Frontal cortex (tissue), 3 donors: ENCODE measurements at regions not wholly inside any gene's neighbourhood (a gene's known extent, or its start where the extent isn't known, plus 50 kb on each side); places are given as distances from the start of the nearest gene placed in this dataset.

Experiments used
- DNase-seq, 2 donors: peaks; one replicate each; pipeline ENCODE4 v3.0.0; 2012; ENCODE audit warnings: low spot score in 2 of 2
- FAIRE-seq: peaks from 2 replicates; lab custom pipeline; 2012; peaks lifted over from hg19 to GRCh38; lab: Jason Lieb, UNC
- donor health status: control.
- donor health status: control.
- donor health status: control.

DNA sequence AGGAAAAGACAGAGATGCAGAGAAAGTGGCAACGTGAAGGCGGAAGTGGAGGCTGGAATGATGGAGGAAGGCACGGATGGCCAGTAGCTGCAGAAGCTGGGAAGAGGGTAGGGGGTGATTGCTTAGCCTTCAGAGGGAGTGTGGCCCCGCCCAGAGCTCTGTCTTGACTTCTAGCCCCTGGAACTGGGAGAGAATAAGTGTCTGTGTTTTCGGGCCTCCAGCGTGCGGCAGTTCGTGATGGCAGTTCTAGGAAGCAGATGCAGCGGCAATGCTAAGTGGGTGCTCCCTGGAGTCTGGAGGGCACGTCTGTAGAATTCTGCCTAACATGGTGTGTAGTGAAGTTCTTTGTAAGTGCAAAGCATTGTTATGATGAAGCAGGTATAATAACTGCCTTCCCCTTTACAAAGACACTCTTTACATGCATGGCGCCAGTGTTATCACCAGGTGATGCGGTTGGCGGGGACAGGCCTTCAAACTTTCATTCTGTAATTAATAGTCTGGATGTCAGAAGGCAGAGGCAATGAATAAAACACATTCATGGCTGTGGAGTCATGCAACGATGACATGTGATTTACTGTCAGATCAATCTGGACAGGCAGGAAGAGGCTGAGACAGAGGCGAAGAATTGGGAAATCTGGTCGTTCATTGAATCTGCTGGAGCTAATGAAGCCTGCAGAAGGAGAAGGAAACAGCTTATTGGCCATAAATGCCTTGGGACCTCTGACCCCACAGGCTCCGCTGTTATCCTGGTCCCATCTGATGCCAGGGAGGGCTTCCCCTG lies 228.6 kb downstream of the GLRX3 start:
- FAIRE-seq: no peak
- DNase-seq: no peak

DNA sequence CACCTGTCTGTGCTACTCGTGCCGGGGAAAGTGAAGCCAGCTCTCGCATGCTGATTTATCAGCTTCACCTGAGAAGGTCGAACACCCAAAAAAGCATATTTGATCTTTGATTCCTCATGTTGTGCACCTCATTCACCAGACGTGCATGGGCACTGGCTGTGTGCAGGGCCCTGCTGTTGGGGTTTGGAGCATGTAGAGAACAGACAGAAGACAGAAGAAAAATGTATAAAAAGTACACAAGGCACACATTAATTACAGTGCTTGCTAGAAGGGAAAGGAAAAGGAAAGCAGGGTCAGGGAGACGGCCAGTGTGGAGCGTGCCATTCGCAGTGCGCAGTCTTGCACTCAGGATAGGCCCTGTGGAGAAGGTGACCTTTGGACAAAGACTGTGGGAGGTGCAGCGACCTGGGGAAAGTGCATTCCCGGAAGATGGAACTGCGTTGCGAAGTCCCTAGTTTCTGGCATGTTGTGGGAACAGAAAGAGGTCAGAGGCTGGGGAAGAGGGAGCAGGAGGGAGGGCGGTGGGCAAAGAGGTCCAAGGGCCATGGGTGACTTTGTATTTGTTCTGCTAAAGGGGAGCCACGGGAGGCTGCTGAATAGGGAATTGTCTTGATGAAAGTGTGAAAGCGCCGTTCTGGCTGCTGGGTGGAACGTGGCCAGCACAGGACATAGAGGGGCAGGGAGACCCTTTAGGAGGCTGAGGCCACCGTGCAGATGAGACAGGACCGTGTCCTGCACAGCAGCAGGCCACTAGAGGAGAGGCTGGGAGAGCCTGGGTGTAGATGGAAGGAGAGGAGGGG lies 232.8 kb downstream of the GLRX3 start:
- DNase-seq (no peak), FAIRE-seq (no peak)

DNA sequence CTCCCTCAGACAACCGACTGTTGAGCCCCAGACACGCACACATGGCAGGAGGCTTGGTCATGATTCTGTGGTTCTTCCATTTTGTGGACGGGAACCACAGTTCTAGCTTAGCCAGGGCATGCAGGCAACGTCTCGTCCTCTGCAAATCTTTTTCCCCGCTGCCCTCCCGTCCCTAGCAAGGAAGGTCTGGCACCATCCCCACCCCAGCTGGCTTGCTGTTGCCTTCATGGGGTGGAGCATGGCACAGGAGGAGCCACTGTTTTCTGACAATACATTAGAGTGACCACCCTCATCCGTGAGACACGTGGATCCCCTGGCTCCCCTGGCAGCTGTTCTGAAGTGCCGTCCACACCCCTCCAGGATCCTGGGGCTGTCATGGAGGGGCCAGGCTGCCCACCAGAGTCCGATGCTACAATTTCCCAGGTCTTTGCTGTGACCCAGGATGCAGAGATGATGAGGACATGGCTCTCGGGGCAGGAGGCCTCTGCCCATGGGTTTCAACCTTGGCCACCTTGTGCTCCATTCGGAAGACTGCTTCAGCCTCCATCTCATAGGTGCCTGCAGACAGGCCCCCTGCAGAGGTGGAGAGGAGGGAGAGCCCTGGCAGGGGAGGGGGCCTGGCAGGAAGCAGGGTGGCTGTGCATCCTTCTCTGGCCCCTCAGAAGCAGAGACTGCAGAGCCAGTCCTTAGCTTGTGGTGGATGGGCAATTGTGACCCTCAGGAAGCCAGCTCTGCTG lies 233.6 kb downstream of the GLRX3 start:
- FAIRE-seq (no peak), DNase-seq (no peak)

DNA sequence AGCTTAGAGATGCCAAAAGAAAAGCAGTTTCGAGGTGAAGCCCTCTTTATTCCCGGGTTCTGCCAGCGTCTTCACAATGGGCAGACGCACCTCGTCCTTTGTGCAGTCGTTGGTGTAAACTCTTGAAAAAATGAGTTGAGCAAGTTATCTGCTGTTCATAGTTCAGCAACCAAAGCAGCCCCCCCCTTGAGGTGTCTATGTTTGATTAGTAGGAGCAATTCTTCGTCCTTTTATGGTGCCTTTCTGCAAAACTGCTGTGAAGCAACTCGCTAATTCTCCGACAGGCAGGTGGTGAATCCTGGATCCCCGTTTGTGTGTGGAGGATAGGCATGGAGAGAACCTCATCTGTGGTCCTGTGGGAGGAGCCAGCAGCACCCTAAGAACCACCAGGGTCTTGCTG lies 234.5 kb downstream of the GLRX3 start:
- FAIRE-seq: no peak

DNA sequence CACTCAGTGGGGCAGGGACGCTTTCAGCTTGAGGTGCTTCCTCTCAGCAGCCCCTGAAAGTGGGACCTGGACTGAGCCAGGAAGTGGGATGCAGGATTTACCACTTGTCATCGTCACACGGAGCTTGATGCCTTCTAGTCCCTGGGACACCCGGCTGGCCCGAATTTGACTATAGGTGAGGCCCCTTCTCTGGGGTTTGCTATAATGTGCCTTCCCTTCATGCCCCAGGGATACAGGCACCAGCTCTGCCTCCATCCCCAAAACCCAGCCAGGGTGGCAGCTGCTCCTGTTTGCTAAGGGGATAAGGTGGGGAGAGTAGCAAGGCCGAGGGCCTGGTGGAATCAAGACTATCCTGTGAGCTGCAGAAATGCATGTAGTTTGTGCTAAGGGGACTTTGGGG lies 235.0 kb downstream of the GLRX3 start:
- no peak for DNase-seq
- FAIRE-seq: no peak

More for the DNA sequence above, 234.5 kb downstream of the GLRX3 start:
- no peak for DNase-seq

DNA sequence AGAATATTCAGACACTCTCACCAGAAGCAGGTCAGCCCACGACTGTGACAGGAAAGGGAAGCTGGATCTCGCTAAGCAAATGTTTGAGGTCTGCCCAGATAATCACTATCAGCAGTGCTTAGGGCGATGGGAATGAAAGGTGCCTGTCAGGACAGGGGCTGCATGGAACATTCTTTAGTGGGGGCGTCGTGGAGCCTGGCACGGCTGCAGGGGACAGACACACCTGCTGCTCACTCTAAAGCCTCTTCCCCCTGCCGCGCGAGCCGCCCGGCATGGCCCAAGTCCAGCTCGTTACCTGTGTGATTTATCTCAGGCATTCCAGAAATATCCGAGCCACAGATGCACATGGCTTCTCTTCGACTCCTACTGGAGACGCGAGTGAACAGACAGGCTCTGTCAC lies 235.5 kb downstream of the GLRX3 start:
- FAIRE-seq: no peak

DNA sequence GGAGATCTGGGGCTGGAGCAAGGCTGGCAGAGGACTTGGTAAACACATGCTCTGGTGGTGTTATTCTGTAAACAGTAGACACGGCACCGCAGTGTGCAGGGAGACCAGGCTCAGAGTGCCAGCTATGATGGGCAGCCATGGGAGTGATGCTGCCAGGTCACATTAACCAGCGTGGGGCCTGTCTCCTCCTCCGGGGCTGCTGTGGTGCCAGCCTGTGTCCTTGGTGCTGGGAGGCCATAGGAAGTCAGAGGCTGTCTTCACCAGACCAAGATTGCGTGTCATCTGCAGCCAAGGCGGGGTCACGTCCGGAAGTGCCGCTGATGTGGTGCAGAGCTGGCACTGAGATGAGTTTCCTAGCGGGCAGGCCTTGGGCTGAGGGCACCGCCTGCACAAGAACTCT lies 236.0 kb downstream of the GLRX3 start:
- no peak for FAIRE-seq
- DNase-seq: no peak

More for the DNA sequence above, 235.5 kb downstream of the GLRX3 start:
- no peak for DNase-seq

DNA sequence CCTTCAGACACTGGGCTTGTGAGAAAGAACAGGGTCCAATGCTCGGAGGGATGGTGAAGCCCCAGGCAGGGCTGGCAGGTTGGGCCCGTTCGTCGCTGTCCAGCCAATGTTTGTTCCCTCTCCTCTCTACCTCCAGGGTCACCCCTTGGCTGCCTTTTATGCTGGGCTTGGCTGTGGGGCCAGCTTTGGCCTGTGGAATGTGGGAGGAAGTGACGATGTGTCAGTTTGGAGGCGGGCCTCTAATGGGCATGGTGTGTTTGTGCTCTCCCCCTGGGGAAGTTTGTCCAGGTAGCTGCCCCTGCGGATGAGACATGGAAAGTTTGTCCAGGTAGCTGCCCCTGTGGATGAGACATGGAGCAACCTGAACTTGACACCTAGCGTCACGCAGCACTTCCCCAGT lies 236.7 kb downstream of the GLRX3 start:
- FAIRE-seq (no peak), DNase-seq (no peak)

DNA sequence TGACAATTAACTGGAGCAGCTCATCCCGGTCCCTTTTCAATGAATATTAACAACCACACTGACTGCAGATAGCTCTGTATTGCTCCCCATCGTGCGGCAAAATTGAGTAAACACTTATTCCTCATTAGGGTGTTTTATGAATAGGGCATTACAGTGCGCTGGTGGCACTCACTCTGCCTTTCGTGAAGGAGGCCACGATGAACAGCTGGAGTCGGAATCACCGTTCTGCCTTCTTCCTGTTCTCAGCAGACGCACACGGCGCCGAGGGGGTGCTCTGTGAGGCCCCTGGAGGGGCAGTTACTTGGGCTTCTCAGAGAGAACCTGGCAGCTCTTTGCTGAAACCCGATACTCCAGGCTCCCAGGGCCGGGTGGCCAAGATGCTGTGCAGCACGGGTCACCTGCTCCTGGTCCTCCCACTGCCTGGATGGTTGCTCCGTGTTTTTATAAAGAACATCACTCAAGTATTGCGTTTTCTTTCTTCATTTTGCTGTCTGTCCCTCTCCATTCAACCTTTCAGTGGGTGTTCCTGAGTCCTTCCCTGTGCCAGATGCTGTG lies 241.9 kb downstream of the GLRX3 start:
- DNase-seq (no peak), FAIRE-seq (no peak)

DNA sequence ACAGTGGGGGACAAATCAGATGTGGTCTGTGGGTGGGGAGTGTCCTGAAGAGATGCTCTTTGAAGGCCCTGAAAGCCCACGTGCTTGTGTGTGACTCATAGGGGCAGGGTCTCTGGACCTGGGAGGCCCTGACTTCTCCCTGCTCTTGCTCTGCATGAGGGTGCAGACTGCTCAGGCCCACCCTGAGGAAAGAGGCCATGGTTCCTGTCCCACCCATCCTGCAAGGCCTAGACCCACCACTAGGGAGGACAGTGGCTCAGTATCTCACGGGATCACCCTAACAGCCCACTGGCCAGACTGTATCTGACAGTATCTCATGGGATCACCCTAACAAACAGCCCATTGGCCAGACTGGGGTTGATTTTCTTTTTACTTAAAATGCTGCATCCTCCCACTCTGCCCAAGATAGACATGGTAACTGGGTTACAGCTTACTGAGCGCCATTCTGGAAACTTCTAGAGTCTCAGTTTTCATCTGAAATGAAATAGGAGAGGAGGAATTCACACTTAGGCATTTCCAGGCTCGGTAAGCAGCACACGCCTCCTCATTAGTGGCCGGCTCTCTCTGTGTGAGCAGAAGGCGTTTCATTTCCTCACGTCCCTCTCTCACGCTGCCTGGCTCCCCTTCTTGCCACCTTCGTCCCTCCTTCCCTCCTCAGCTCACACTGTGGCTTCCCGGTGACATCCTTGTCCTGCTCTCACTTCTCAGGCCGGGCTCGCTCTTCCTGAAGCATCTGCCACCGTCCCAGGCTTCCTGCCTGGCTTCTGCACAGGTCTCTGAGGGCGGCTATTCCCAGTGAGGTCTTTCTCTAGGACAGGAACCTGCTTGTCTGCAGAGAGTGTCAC lies 242.6 kb downstream of the GLRX3 start:
- no peak for FAIRE-seq
- DNase-seq: no peak

DNA sequence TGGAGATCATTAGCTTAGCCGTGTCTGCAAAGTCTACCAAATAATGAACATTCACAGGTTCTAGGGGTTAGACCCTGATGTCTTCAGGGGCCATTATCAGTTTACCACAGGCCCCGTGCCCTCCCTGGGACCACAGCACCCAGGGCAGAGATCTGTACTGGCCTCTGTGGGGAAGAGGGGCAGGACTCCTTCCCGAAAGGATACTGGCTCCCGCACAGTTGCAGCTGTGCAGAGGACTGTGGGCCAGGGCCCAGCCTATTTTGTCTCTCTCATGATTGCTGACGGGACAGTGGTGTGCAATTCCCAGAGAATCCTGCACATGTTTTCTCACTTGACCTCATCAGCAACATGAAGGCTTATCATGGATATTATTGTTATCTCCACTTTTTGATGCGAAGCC lies 243.9 kb downstream of the GLRX3 start:
- no peak for DNase-seq
- FAIRE-seq: no peak

DNA sequence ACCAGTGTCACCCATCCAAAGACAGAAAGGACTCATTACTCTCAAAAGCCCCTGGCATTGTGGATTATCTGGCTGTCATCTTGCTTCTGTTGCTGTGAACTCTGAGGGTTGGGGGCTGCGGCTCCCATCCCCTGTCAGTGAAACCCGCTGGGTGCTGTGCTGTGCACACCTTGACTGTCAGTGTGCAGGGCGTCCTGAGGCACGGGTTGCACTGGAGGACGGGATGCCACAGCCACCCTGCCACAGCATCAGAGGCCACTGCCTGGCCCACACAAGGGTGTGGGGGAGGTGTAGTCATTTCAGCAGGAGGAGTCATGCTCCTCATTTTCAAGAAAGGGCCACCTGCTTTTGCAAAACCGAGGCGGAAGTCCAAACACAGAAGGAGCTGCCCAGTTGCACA lies 245.8 kb downstream of the GLRX3 start:
- FAIRE-seq: no peak
- no peak for DNase-seq

DNA sequence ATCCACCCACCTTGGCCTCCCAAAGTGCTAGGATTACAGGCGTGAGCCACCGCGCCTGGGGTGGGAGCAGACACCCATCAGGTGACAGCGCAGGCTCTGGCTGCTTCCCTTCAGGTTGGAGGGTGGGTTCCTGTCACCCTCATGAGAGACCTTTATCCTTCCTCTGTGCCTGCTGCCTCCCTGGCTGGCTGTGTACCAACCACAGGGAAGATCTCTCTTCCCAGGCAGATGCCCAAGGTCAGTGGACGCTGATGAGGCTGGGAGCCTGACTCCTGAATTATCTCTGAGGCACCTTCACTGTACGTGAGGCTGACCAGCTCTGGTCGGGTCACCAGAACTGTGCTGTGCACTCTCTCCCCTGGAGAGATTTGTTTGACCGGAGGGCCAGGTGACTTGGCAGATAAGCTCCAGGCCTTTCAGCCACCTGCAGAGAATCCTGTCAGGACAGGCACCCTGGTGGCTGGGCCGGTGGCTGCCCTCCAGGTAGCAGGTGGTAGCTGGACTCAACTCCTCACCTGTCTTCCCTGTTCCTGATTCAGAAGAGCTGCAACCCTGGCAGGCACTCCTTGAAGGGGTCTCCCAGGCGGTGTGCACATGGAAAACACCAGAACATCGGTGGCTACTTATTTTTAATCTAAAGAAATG lies 251.9 kb downstream of the GLRX3 start:
- no peak for DNase-seq
- FAIRE-seq: no peak

DNA sequence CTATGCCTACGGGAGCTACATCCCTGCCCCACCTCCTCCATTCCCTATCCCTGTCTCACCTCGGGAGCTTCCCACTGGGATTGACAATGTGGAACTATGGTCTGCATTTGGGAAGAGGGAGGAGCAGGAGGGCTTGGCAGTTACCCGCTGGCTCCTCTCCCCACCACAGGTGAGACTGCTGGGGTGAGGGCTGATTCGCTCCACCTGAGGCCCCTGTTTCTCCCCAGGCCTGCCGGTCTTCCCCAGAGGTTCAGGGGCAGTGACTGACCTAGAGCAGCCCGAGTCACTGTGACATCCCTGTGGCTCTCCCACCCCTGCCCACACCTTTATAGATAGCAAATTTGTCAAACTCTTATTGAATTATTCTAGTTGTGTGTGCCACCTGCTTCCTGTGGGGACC lies 252.6 kb downstream of the GLRX3 start:
- FAIRE-seq: no peak
- no peak for DNase-seq

DNA sequence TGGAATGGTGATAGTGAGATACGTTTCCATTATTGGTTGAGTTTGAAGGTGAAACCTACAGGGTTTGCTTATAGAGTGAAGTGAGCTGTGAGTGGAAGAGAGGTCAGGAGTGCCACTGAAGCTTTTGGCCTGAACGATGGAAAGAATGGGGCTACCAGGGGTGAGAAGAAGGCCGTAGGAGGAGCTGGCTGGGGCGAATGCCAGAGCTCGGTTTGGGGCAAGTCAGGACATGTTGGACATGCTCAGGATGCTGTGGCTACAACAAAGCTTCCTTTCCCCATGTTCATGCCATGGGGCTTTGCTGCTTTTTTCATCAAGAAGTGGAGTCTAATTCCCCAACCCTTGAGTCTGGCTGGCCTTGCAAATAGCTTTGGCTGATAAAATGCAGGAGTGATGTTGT lies 253.7 kb downstream of the GLRX3 start:
- no peak for FAIRE-seq
- DNase-seq: no peak

DNA sequence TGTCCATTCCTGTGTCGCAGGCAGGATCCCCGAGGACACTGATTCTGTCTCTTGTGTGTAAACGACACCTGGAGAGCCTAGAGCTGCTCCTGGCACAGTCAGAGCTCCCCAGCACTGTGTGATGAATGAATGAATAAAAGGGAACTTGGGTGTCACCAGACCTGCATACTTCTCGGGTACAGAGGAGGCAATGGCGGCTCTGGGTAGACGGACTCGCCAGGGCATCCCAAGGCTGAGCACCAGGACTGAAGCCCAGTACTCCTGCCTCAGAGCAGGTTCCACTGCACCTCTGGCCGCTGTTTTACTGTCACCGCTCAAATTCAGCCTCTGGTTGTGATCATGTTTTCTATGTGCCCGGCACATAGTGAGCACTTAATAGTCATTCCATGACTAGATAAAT lies 255.8 kb downstream of the GLRX3 start:
- FAIRE-seq (no peak), DNase-seq (no peak)

DNA sequence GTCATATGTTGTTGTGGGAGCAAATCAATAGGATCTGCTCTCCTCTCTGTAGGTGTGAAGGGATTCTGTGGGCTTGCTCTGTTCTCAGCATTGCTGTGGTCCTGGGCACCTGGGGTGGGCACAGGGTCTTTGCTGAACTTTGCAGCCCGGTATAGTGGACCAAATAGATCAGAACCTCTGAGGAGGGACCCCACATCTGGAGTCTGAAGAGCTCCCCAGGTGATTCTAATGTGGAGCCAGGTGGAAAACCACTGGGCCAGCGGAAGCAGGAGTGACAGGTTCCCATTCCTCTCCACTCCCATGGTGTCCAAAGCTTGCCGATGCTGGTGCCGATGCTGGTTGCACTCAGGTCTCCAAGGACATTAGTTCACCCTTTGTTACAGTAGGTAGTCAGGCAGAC lies 257.2 kb downstream of the GLRX3 start:
- no peak for FAIRE-seq
- no peak for DNase-seq

DNA sequence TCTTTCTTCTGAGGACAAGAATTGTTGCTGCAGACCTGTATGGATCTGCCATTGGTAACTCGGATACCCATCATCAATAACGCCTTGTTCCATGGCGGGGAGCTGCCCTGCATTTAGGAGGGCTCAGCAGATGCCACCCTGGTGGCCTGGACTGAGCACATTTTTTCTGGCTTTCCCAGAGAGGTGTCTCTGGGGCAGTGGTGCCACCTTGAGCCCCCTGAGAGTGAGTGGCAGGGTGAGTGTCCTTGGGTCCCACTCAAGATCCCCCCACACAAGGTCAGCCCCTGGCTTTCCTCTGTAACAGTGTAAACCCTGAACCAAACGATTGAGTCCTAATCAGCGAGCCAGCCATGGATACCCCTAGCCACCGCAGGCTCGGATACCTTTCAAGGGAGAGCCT lies 258.6 kb downstream of the GLRX3 start:
- no peak for FAIRE-seq

DNA sequence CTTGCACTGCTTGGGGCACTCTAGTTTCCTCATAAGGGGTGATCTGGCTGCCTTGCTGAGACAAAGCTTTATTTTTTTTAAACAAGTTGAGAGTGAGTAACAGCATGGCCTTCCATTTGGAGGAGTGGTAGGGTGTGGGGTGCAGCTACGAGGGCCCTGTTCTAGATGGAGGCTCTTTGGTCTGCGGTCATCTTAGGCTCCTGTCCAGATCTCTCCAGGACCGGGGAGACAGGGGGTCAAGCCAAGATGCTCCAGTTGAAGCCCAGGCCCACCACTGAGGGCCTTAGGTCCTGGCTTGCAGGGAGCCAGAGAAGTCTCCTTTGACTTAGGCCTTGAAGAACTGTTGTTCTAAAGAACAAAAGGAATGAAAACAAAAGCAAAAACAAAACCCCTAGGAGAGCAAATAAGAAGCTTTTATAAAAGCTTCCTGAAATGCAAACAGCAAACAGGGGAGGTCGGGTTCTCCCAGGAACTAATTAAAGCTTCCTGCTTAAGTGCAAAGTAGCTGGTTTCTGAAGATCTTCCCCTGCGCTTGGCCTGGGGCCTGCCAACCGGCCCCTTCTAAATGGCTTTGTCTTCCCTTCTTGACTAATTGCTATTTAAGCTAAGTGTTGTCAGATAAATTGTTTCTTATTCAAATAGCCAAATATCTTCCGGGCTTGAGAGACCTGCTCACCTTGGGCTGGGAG lies 259.2 kb downstream of the GLRX3 start:
- FAIRE-seq (no peak), DNase-seq (no peak)

More for the DNA sequence above, 258.6 kb downstream of the GLRX3 start:
- no peak for DNase-seq
